HG02759 (cell line): ENCODE measurements at regions not wholly inside any gene's neighbourhood (a gene's known extent, or its start where the extent isn't known, plus 50 kb on each side); places are given as distances from the start of the nearest gene placed in this dataset.
"Not testable (repeated sequence)": the region's sequence is repeated elsewhere in the genome, so short reads cannot be mapped to it uniquely, and the experiment has no call there.

ENCODE experiments used
- ATAC-seq: cut with Tn5 transposase; IDR thresholded peaks from one replicate; pipeline ENCODE4 v1.9.1; 2021; ENCODE audit warnings: mild to moderate bottlenecking, moderate library complexity; ENCODE audit not compliant: unreplicated experiment

- no peak for ATAC-seq
Measured at GRCh38 chr3:106826791-106827311, 550.4 kb upstream of the CCDC54 start.

GRCh38 chr3:106827515-106828213, 549.6 kb upstream of the CCDC54 start:
- no peak for ATAC-seq

GRCh38 chr3:106829206-106829605, 548.0 kb upstream of the CCDC54 start:
- ATAC-seq: no peak

DNA sequence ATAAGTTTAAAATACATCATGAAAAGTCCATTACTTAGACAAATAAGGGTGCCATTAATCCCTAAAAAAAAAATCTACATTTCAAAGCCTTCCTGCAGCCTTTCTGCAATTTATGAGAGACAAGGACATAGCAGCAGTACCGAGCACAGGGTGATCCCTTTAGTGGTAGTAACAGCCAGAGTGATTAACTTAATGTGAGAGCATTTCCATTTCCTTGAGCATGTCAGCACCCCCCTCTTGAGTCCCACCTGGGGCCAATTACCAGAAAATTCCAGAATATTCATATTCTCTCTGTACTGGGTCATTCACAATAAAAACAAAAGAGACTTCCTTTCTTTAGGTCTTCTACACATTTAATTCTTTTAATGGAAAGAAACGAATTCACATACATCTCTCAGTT, 546.9 kb upstream of the CCDC54 start:
- ATAC-seq: no peak

DNA sequence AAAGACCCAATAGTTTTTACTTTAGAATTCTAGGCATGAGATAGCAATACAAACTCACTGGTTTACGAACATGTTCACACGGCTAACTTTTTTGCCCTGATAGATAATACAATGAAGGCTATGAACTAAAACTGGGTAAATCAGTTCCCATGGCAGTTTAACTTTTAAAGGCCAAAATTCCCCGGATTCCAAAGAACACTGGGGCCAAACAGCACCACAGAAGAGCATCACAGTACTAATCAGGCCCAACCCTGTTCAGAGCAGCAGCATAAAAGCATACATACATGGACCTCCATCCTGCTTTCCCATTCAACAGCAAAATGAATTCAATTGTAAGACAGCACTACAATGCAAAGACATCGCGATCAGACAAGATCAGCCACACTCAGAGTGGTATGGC, 540.3 kb upstream of the CCDC54 start:
- ATAC-seq: no peak

- ATAC-seq: no peak
Measured at GRCh38 chr3:106837616-106838015, 539.6 kb upstream of the CCDC54 start.

GRCh38 chr3:106839576-106840280, 537.5 kb upstream of the CCDC54 start:
- no peak for ATAC-seq

- no peak for ATAC-seq
Measured at GRCh38 chr3:106840319-106840718, 536.9 kb upstream of the CCDC54 start.

DNA sequence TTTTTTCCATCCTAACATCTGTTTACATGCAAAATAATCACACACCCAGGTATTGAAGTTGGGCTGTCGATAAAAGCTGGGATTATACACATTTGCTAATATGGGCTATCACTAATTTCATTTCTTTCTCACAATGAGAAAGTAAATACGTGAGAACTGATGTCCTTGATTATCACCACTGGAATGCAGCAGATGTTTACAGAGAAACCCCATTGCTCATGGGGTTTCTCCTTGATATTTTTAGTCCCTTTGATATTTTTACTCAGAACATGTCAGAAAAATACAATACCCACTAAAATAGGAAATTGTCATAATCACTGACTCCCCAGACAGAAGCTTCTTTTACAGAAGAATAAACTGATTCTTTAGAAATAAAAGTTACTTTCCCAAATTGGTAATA, 535.1 kb upstream of the CCDC54 start:
- no peak for ATAC-seq

GRCh38 chr3:106844638-106845037, 532.6 kb upstream of the CCDC54 start:
- ATAC-seq: no peak

GRCh38 chr3:106848099-106848498, 529.1 kb upstream of the CCDC54 start:
- ATAC-seq: no peak

DNA sequence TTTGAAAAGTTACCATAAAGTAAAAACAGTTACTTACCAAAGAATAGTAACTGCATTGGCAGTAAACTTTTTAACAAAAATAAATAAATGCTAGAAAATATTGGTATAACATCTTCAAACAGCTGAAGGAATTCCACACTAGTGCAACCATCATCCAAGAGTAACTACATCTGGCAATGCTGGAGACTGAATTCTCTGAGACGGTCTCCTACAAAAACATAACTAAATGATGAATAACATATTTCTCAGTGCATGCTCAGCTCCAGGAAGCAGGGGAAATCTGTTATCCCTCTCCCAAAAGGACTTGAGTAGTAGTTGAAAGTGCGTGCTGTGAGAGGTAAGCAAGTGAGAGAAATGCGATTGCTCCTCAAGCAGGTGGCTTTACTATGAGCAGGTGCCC, 526.8 kb upstream of the CCDC54 start:
- no peak for ATAC-seq

GRCh38 chr3:106858321-106858720, 518.9 kb upstream of the CCDC54 start:
- ATAC-seq: not testable (repeated sequence)

DNA sequence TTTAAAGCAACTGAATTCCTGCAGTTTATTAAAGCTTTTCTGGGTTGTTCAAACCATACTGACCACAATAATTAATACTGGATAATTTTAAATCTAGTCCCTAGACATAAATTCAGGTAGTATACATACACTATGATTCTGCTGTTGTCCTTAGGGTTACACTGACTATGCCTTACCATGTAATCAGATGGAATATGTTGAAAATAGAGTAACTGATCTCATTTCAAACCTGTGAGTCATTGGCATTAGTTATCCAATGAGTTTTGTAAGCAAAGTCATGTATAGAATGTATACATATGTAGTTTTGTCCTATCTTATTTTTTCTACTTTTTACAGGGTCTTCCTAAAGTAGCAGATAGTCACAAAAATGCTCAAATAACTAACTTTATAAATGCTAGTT, 517.1 kb upstream of the CCDC54 start:
- no peak for ATAC-seq

DNA sequence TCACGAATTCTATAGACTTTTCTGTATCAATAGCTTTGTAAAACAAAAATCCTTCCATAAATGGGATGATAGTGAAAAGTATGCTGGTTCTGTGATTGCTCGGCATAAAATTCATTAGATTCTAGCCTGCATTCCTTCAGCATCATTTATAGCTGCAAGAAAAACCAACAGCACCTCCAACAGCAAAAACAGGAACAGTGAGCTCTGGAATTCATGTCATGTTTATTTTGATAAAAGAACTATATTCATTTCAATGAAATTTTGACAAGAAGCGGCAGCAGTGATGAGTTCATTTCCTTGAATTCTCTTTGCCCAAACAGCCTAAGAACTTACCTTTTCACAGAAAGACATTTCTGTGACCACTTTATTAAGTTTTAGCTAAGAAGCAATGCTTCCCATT, 515.2 kb upstream of the CCDC54 start:
- ATAC-seq: no peak

GRCh38 chr3:106877627-106878026, 499.6 kb upstream of the CCDC54 start:
- ATAC-seq: no peak

DNA sequence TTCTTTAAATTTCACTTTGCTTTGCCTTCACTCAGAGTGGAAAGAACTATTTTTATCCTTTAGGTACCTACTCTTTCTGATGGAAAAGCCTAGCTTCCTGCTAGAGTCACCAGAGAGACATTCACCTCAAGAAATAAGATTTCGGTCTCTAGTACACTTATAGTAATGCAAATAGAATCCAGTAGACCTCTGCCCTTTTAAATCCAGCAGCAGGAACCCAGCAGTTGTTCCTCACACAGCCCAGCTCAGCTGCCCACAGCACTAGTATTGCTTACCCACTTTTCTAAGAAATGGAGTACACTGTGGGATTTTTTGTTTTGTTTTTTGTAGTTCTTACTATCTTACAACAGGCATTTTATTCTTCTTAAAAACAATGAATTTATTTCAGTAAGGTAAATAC, 497.0 kb upstream of the CCDC54 start:
- no peak for ATAC-seq

GRCh38 chr3:106881186-106881585, 496.1 kb upstream of the CCDC54 start:
- ATAC-seq: no peak

DNA sequence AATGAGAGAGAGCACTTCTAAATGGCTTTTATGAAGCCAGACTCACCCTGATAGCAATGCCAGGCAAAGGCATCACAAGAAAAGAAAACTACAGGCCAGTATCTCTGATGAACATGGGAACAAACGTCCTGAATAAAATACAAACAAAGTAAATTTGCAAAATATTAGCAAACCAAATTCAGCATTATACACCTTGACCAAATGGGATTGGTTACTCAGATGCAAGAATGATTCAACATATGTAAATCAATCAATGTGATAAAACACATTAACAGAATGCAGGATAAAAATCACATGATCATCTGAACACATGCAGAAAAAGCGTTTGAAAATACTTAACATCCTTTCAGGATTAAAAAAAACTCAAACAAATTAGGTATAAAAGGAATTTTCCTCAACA, 494.9 kb upstream of the CCDC54 start:
- no peak for ATAC-seq

GRCh38 chr3:106906074-106906473, 471.2 kb upstream of the CCDC54 start:
- no peak for ATAC-seq

- no peak for ATAC-seq
Measured at GRCh38 chr3:106908181-106908938, 468.9 kb upstream of the CCDC54 start.
